Panc1 (cell line): ENCODE measurements at regions not wholly inside any gene's neighbourhood (a gene's known extent, or its start where the extent isn't known, plus 50 kb on each side); places are given as distances from the start of the nearest gene placed in this dataset.

Experiments used
- ATAC-seq: fragments of 200-7000 bp; cut with Tn5 transposase; 2 replicates; pipeline ENCODE4 v1.9.1; 2020; ENCODE audit warnings: mild to moderate bottlenecking, moderate library complexity
- BruUV-seq: library from RNA; stranded (reverse); fragments of 400-500 nt; replicated peaks from 2 replicates; lab custom pipeline; 2021; lab: Mats Ljungman, UMichigan
- CTCF ChIA-PET: fragments of 300-600 bp; sonication (Branson Sonifier 250); formaldehyde crosslinking; loops from one replicate; lab custom pipeline; 2022; ENCODE audit warnings: antibody characterized with exemption; lab: Charles Lee
- POLR2A ChIA-PET: fragments of 300-600 bp; sonication (Branson Sonifier 250); formaldehyde crosslinking; loops from one replicate; lab custom pipeline; 2022; ENCODE audit warnings: antibody characterized with exemption; lab: Charles Lee
- DNase-seq: peaks from one replicate; pipeline ENCODE4 v3.0.0-alpha.2; 2010; ENCODE audit warnings: low read depth, low spot score
- H3K27ac ChIP-seq: 2 replicates; pipeline ENCODE4 v1.5.1; 2011; ENCODE audit warnings: mild to moderate bottlenecking, low read length, inconsistent platforms
- H3K27me3 ChIP-seq: fragments of 200-500 bp; sonication (Bioruptor generic); 2 replicates; pipeline ENCODE4 v1.6.0; 2014; ENCODE audit warnings: low read length, inconsistent platforms; ENCODE audit not compliant: control insufficient read depth, insufficient read depth
- H3K36me3 ChIP-seq: fragments of 200-500 bp; sonication (Bioruptor generic); 2 replicates; pipeline ENCODE4 v1.5.1; 2014; ENCODE audit warnings: inconsistent platforms, mild to moderate bottlenecking, low read length, moderate library complexity; ENCODE audit not compliant: control insufficient read depth, insufficient read depth
- H3K4me1 ChIP-seq: 2 replicates; pipeline ENCODE4 v1.5.1; 2011; ENCODE audit warnings: inconsistent platforms, mild to moderate bottlenecking, low read length, moderate library complexity; ENCODE audit not compliant: control insufficient read depth, insufficient read depth
- H3K4me3 ChIP-seq, 2 experiments: 2 replicates each; pipeline ENCODE4 v1.5.1; 2011 to 2012; ENCODE audit warnings: low read depth in 2 of 2, low read length in 2 of 2, mild to moderate bottlenecking in 2 of 2, inconsistent platforms in 1 of 2, moderate library complexity in 1 of 2
- H3K9me3 ChIP-seq: fragments of 200-500 bp; sonication (Bioruptor generic); 2 replicates; pipeline ENCODE4 v1.5.1; 2014; ENCODE audit warnings: low read depth, mild to moderate bottlenecking, inconsistent platforms, low read length, moderate library complexity; ENCODE audit not compliant: control insufficient read depth, insufficient read depth
- CTCF ChIP-seq: fragments of 450-650 bp; IDR thresholded peaks from 2 replicates; pipeline ENCODE4 v1.5.1; 2017; ENCODE audit warnings: mild to moderate bottlenecking
- POLR2AphosphoS5 ChIP-seq: IDR thresholded peaks from 2 replicates; pipeline ENCODE4 v1.6.1; 2012; ENCODE audit warnings: mild to moderate bottlenecking, low read depth, low read length, moderate library complexity
- REST ChIP-seq, 2 experiments: IDR thresholded peaks; 2 replicates each; pipeline ENCODE4 v1.6.1; 2011 to 2012; ENCODE audit warnings: low read depth in 2 of 2, control low read depth in 1 of 2, low read length in 1 of 2, mild to moderate bottlenecking in 1 of 2, moderate library complexity in 1 of 2; ENCODE audit not compliant: insufficient read depth in 1 of 2
- SIN3A ChIP-seq: IDR thresholded peaks from 2 replicates; pipeline ENCODE4 v1.6.1; 2012; ENCODE audit warnings: low read depth, mild to moderate bottlenecking, low read length, moderate library complexity, borderline replicate concordance; ENCODE audit not compliant: insufficient read depth
- TCF7L2 ChIP-seq: IDR thresholded peaks from 2 replicates; pipeline ENCODE4 v1.6.1; 2011; ENCODE audit warnings: mild to moderate bottlenecking, low read depth, low read length, inconsistent platforms
- in situ Hi-C: cut with HindIII; loops from 2 replicates; pipeline ENCODE4 v1.10.0; 2016; ENCODE audit warnings: low sequenced_read_pairs, low pct_unique_long_range_greater_than_20kb
- intact Hi-C: fragments of 100-400 bp; cut with micrococcal nuclease; formaldehyde crosslinking; loops from one replicate; pipeline ENCODE4 v1.10.0; 2022; ENCODE audit not compliant: unreplicated experiment

DNA sequence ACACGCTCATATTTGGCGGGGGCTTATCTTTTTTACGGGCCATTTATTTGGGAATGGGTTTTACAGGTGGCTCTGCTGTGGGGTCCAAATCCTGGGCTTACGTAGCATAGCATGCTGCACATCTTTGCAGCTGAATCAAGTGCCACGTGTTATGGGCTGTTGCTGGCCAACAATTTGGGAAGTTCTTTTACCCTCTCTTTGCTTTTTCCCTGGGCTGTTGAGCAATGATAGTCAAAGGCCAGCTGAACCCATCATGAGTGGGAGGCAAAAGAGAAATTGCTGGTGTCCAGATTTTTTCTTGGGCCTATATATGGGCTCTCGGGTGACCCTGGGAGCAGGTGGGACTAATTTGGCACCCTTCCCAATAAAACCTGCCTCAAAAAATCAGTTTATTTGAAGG is 209.3 kb upstream of the SATB1 start:
- ChIA-PET POLR2A (no interaction called here), CTCF (no interaction called here)
- Histone ChIP-seq H3K4me3 (no peak overlapping the region), H3K27ac (no peak overlapping the region), H3K4me1 (no peaks in the 10 kb centered on the region), H3K27me3 (no peaks in the 10 kb centered on the region), H3K9me3 (no peaks in the 10 kb centered on the region), H3K36me3 (no peaks in the 10 kb centered on the region)
- DNase-seq, result no peak
- BruUV-seq, result no TSS peak
- ATAC-seq, result no peak
- intact Hi-C loops, result no loop called here
- TF ChIP-seq SIN3A, result no peak
- TF ChIP-seq TCF7L2, result no peak
- TF ChIP-seq CTCF, result no peak
- TF ChIP-seq REST (IDR thresholded peaks at IDR 0.05; ENCODE audit: insufficient read depth in 1 of 2, low read depth in 2 of 2, low read length in 1 of 2), result no peak
- no peak for TF ChIP-seq POLR2AphosphoS5
- in situ Hi-C loops, result no loop called here

- ChIA-PET POLR2A (no interaction called here), CTCF (no interaction called here)
- Histone ChIP-seq H3K27me3 (no peaks in the 10 kb centered on the region), H3K36me3 (no peaks in the 10 kb centered on the region), H3K4me3 (no peak overlapping the region), H3K4me1 (no peaks in the 10 kb centered on the region), H3K9me3 (no peaks in the 10 kb centered on the region), H3K27ac (no peak overlapping the region)
- ATAC-seq, result no peak
- BruUV-seq, result no TSS peak
- in situ Hi-C loops (no loop called here), intact Hi-C loops (no loop called here)
- no peak for DNase-seq
- TF ChIP-seq REST (IDR thresholded peaks at IDR 0.05; ENCODE audit: insufficient read depth in 1 of 2, low read depth in 2 of 2, low read length in 1 of 2) (no peak), TCF7L2 (no peak), SIN3A (no peak), CTCF (no peak), POLR2AphosphoS5 (no peak)
Measured at GRCh38 chr3:18633002-18633401, 207.9 kb upstream of the SATB1 start.
